PC-3 (cell line): ENCODE measurements at regions not wholly inside any gene's neighbourhood (a gene's known extent, or its start where the extent isn't known, plus 50 kb on each side); places are given as distances from the start of the nearest gene placed in this dataset.

Source experiments
- ATAC-seq: fragments of 200-7000 bp; cut with Tn5 transposase; 2 replicates; pipeline ENCODE4 v1.9.1; 2020; ENCODE audit warnings: mild to moderate bottlenecking, moderate library complexity
- BruUV-seq: library from RNA; stranded (reverse); fragments of 400-500 nt; replicated peaks from 2 replicates; lab custom pipeline; 2021; lab: Mats Ljungman, UMichigan
- CTCF ChIA-PET: fragments of 300-600 bp; sonication (Branson Sonifier 250); formaldehyde crosslinking; loops from one replicate; lab custom pipeline; 2022; ENCODE audit warnings: antibody characterized with exemption; lab: Charles Lee
- POLR2A ChIA-PET: fragments of 300-600 bp; sonication (Branson Sonifier 250); formaldehyde crosslinking; loops from one replicate; lab custom pipeline; 2022; ENCODE audit warnings: antibody characterized with exemption; ENCODE audit not compliant: unreplicated experiment; lab: Charles Lee
- DNase-seq: peaks from one replicate; pipeline ENCODE4 v3.0.0-alpha.2; 2015
- H2AFZ ChIP-seq: fragments of 300-600 bp; sonication (generic); 2 replicates; pipeline ENCODE4 v1.6.0; 2016; ENCODE audit warnings: antibody characterized with exemption, low read length
- H3F3A ChIP-seq: fragments of 300-600 bp; sonication (generic); one replicate; pipeline ENCODE4 v1.6.0; 2017; ENCODE audit warnings: antibody characterized with exemption, low read length, control low read depth, mild to moderate bottlenecking; ENCODE audit not compliant: unreplicated experiment
- H3K27ac ChIP-seq: fragments of 300-600 bp; sonication (generic); 2 replicates; pipeline ENCODE4 v1.5.1; 2016; ENCODE audit warnings: mild to moderate bottlenecking, low read length
- H3K27me3 ChIP-seq: fragments of 300-600 bp; sonication (generic); 2 replicates; pipeline ENCODE4 v1.6.1; 2016; ENCODE audit warnings: low read length, mixed read lengths
- H3K36me3 ChIP-seq: fragments of 300-600 bp; sonication (generic); 2 replicates; pipeline ENCODE4 v1.6.1; 2016; ENCODE audit warnings: low read depth, mixed run types, low read length, mixed read lengths
- H3K4me1 ChIP-seq: fragments of 300-600 bp; sonication (generic); 2 replicates; pipeline ENCODE4 v1.5.1; 2016; ENCODE audit warnings: low read length; ENCODE audit not compliant: insufficient read depth
- H3K4me2 ChIP-seq: fragments of 300-600 bp; sonication (generic); 2 replicates; pipeline ENCODE4 v1.6.0; 2016; ENCODE audit warnings: low read length
- H3K4me3 ChIP-seq: fragments of 300-600 bp; sonication (generic); 2 replicates; pipeline ENCODE4 v1.5.1; 2016; ENCODE audit warnings: mild to moderate bottlenecking, low read length, mixed read lengths
- H3K79me2 ChIP-seq: fragments of 300-600 bp; sonication (generic); 2 replicates; pipeline ENCODE4 v1.6.1; 2017; ENCODE audit warnings: low read length, mixed read lengths
- H3K9ac ChIP-seq: fragments of 300-600 bp; sonication (generic); 2 replicates; pipeline ENCODE4 v1.6.0; 2016; ENCODE audit warnings: mild to moderate bottlenecking, low read length
- H3K9me2 ChIP-seq: fragments of 300-600 bp; sonication (generic); replicated peaks from 2 replicates; pipeline ENCODE4 v1.6.1; 2016; ENCODE audit warnings: mixed run types, low read length, mixed read lengths
- H3K9me3 ChIP-seq: fragments of 300-600 bp; sonication (generic); 2 replicates; pipeline ENCODE4 v1.6.1; 2016; ENCODE audit warnings: low read length, mixed read lengths
- H4K20me1 ChIP-seq: fragments of 300-600 bp; sonication (generic); 2 replicates; pipeline ENCODE4 v1.6.1; 2016; ENCODE audit warnings: low read length, mixed read lengths
- EZH2 ChIP-seq: fragments of 300-600 bp; sonication (generic); IDR thresholded peaks from one replicate; pipeline ENCODE4 v1.6.1; 2017; ENCODE audit warnings: antibody characterized with exemption, mild to moderate bottlenecking, low read length; ENCODE audit not compliant: unreplicated experiment
- EZH2phosphoT487 ChIP-seq: fragments of 300-600 bp; sonication (generic); IDR thresholded peaks from 2 replicates; pipeline ENCODE4 v1.6.1; 2018; ENCODE audit warnings: mild to moderate bottlenecking, antibody characterized with exemption, low read length, borderline replicate concordance
- intact Hi-C: fragments of 100-400 bp; cut with micrococcal nuclease; formaldehyde crosslinking; loops from 2 replicates; pipeline ENCODE4 v1.9.0; 2023
- TF ChIP-seq, protein P1 (sequence below): fragments of 300-600 bp; sonication (generic); conservative IDR thresholded peaks from 2 replicates; pipeline ENCODE4 v1.5.1; 2017; ENCODE audit warnings: antibody characterized with exemption, low read depth, mild to moderate bottlenecking, low read length

DNA sequence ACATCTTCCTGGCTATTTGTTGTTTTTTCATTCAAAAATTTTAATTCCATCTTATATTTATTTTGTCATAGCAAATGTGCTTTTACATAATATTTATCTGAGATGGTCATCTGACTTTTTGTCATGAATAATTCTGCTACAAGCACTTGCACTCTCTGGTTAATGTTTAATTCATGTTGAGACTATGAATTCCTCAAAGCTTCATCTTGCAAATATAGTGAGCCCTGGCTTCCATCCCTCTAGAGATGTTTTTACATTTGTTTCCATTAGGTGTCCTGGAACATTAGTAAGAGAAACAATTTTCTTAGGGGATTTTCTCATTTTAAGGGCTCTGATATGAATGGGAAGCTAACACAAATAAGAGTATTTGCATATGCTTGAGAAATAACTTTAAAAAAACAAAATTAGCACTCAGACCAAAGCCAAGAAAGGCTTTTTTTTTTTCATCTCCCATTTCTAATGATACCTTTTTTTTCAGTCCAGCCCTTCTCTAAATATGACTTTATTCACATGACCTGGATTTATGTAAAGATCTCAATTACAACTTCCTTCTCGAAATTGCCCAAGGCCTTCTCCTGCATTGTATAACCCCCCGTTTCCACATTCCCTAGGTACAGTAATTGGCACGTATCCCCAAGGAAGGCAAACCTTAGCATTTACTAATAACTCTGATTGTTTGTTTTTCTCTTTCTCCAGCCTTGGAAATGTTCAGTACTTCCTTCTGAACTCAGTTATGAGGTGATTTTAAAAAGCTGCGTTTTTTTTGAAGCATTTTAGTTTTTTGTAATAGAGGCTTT, 797.0 kb upstream of the GJE1 start:
- Histone ChIP-seq H4K20me1 (no peaks in the 10 kb centered on the region), H3F3A (no peaks in the 10 kb centered on the region), H3K4me2 (no peak overlapping the region), H3K36me3 (no peaks in the 10 kb centered on the region), H3K27me3 (no peaks in the 10 kb centered on the region), H3K9ac (no peak overlapping the region), H3K4me1 (no peaks in the 10 kb centered on the region), H3K4me3 (no peak overlapping the region), H3K27ac (no peak overlapping the region), H3K79me2 (no peaks in the 10 kb centered on the region), H2AFZ (no peak overlapping the region; the same call in 1 of the 2 replicates), H3K9me2 (no peaks in the 10 kb centered on the region), H3K9me3 (no peaks in the 10 kb centered on the region)
- no TSS peak for BruUV-seq
- ChIA-PET CTCF (no interaction called here), POLR2A (no interaction called here)
- peak; percentile 12 for DNase-seq
- intact Hi-C loops, result no loop called here
- TF ChIP-seq, protein P1, sequence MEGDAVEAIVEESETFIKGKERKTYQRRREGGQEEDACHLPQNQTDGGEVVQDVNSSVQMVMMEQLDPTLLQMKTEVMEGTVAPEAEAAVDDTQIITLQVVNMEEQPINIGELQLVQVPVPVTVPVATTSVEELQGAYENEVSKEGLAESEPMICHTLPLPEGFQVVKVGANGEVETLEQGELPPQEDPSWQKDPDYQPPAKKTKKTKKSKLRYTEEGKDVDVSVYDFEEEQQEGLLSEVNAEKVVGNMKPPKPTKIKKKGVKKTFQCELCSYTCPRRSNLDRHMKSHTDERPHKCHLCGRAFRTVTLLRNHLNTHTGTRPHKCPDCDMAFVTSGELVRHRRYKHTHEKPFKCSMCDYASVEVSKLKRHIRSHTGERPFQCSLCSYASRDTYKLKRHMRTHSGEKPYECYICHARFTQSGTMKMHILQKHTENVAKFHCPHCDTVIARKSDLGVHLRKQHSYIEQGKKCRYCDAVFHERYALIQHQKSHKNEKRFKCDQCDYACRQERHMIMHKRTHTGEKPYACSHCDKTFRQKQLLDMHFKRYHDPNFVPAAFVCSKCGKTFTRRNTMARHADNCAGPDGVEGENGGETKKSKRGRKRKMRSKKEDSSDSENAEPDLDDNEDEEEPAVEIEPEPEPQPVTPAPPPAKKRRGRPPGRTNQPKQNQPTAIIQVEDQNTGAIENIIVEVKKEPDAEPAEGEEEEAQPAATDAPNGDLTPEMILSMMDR, result no peak
- TF ChIP-seq EZH2, result no peak
- TF ChIP-seq EZH2phosphoT487, result no peak
- ATAC-seq, result no peak

DNA sequence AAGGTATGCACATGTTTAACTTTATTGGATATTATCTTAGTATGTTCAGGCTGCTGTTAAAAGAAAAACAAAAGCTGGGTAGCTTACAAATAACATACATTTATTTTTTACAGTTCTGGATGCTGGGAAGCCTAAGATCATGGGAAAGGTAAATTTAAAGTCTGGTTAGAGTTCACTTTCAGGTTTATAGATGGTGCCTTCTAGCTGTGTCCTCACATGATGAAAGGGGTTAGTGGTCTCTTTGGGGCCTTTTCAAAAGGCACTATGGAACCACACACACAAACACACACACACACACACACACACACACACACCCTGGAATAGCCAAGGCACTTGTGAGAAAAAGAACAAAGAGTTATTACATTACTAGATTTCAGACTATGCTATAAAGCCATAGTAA, 805.8 kb upstream of the GJE1 start:
- Histone ChIP-seq H3F3A (no peaks in the 10 kb centered on the region), H3K4me1 (peaks cover 12% of the 10 kb centered on the region; the same call in 1 of the 2 replicates), H4K20me1 (no peaks in the 10 kb centered on the region), H3K9ac (peak overlapping the region; percentile 74), H3K4me2 (peak overlapping the region; percentile 68), H3K27me3 (no peaks in the 10 kb centered on the region), H2AFZ (no peak overlapping the region; the same call in 1 of the 2 replicates), H3K9me2 (no peaks in the 10 kb centered on the region), H3K4me3 (peak overlapping the region; percentile 39; the same call in 1 of the 2 replicates), H3K27ac (peak overlapping the region; percentile 92), H3K36me3 (no peaks in the 10 kb centered on the region), H3K9me3 (no peaks in the 10 kb centered on the region), H3K79me2 (no peaks in the 10 kb centered on the region)
- no peak for TF ChIP-seq EZH2phosphoT487
- intact Hi-C loops, result loop anchor here (1.0 to 2.0 kb wide), 2 partner anchors 226 to 235 kb away; no protein-coding TSS in a partner anchor
- ATAC-seq (peak; percentile 8), DNase-seq (no peak)
- ChIA-PET POLR2A (interaction anchor here (0.7 kb wide), 1 partner anchor 1952 kb away, joined by 3 read pairs; the partner anchor contains the start of gene CITED2), CTCF (no interaction called here)
- TSS peak; percentile 96 for BruUV-seq

DNA sequence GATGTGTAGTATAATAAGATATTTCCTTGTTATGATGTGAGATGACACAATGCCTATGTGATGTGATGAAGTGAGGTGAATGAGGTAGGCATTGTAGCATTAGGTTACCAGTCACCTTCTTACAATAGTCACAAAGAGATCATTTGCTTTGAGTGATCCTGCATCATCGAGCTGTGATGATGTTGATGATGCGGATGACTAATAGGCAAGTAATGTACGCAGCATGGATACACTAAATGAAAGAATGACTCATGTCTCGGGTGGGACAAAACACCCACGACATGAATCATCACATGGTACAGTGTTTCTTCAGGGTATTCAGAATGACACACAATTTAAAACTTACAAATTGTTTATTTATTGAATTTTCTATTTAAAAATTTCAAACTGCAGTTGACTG, 806.3 kb upstream of the GJE1 start:
- Histone ChIP-seq H3F3A (no peaks in the 10 kb centered on the region), H3K9ac (peak overlapping the region; percentile 74), H4K20me1 (no peaks in the 10 kb centered on the region), H2AFZ (no peak overlapping the region; the same call in 1 of the 2 replicates), H3K4me2 (peak overlapping the region; percentile 68), H3K4me3 (peak overlapping the region; percentile 39; the same call in 1 of the 2 replicates), H3K9me3 (no peaks in the 10 kb centered on the region), H3K27me3 (no peaks in the 10 kb centered on the region), H3K79me2 (no peaks in the 10 kb centered on the region), H3K36me3 (no peaks in the 10 kb centered on the region), H3K4me1 (peaks cover 12% of the 10 kb centered on the region; the same call in 1 of the 2 replicates), H3K9me2 (no peaks in the 10 kb centered on the region), H3K27ac (peak overlapping the region; percentile 92)
- ChIA-PET CTCF (no interaction called here), POLR2A (interaction anchor here (0.7 kb wide), 1 partner anchor 1952 kb away, joined by 3 read pairs; the partner anchor contains the start of gene CITED2)
- TF ChIP-seq, protein P1, result no peak
- no peak for TF ChIP-seq EZH2phosphoT487
- TF ChIP-seq EZH2, result no peak
- intact Hi-C loops, result loop anchor here (1.0 to 2.0 kb wide), 2 partner anchors 226 to 236 kb away; no protein-coding TSS in a partner anchor
- no TSS peak for BruUV-seq
- ATAC-seq (peak; percentile 96), DNase-seq (peak; percentile 95)
